Fibroblast of skin of scalp (primary cell): ENCODE measurements at regions not wholly inside any gene's neighbourhood (a gene's known extent, or its start where the extent isn't known, plus 50 kb on each side); places are given as distances from the start of the nearest gene placed in this dataset.

Experiments
- DNase-seq: peaks from one replicate; pipeline ENCODE4 v3.0.0-alpha.2; 2013

DNA sequence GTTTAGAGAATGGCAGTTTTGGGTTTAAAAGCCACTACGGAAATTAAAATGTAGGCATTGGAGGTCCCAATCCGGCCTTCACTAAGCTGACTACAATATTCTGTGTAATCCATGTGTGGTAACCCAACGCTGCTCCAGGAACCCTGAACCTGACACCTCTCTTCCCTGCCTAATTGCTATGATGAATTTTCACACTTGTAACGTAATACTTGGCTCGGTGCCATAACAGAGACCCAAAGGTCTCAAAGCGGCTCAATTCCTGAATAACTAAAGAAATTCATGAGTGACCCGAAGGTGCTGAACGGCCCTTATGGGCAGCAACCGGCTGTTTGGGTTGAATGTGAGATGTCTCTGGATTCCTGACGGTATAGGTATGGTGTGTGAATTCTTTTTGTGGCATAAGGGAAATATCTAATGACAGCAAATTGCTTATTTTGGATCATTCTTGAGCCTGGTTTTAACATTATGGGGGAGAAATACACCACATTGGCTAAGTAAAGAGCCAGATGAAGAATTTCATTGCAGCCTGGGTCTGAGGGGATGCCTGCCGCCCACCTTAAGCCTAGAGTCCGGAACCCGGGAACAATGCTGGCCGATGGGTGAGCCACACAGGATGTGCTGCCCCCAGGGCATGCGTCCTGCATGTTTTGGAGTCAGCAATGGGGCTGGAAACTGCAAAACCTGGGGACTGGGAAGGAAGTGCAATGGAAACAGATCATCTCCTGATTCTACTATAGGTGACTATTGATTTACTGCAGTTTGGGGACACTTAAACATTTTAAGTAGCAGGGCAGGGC lies 69.7 kb upstream of the FZD8 start:
- no peak for DNase-seq

DNA sequence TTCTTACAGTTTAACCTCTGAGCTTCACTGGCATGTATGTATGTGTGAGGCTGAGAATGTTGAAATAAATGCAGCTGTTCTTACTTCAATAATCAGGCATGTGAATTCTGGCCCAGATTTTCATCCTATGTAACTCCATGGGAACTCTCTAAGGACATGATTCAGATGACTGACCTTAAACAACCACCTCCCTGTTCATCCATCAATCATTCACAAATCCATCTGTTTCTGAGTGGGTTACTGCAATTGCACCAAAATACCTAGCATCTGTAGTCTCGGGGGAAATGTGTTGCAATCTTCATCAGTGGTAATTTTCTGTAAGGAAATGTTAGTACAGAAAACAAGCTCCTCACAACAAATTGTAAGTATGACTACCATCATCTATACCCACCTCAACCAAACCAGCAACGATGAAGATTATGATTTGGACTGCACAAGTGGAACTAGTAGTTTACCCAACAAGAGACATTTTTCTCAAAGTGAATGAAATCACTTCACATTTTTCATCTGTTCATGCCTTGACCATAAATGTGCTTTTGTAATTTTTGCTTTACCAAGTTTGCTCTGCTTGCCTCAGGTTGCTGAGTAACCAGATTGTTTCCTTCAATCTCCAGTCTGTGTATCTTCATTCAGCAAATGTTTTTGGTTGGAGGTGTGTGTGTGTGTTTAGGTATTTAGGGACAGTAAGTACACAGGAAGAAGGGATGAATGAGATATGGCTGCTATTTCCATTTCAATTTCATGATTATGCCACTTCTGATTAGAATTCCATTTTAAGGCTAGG lies 65.7 kb upstream of the FZD8 start:
- DNase-seq, result no peak

DNA sequence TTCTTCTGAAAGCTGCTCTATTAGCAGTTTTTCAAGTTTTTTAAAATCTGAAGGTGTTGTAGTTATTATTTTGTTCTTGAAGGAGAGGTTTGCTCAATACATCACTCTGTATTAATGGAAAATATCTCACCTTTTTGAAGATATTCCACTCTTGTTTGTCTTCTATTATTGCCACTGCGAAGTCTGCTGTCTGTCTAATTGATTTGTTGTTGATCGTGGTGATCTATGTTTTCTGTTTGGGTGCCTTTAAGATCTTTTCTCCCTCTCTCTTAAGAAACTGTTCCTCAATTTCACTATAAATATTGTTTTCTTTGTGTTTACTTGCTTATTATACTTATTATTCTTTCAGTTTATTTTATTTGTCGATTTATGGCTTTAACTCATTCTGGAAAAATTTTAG lies 64.9 kb upstream of the FZD8 start:
- no peak for DNase-seq

DNA sequence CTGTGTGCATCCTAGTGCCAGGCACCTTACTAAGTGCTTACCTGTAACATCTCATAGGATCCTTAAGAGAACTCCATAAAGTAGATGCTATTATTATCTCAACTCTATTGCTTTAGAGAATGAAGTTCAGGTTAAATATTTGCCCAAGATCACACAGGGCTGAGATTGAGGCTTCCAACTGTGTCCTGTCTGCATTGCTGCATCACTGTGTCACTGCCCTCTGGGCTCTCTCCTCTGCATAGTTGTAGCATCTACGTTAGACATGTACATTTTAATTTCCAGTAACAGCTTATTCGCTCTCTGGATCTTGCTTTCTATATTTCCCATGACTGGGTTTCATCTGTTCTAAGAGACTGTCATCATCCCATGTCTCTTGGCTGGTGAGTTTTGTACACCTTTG lies 63.6 kb upstream of the FZD8 start:
- no peak for DNase-seq

DNA sequence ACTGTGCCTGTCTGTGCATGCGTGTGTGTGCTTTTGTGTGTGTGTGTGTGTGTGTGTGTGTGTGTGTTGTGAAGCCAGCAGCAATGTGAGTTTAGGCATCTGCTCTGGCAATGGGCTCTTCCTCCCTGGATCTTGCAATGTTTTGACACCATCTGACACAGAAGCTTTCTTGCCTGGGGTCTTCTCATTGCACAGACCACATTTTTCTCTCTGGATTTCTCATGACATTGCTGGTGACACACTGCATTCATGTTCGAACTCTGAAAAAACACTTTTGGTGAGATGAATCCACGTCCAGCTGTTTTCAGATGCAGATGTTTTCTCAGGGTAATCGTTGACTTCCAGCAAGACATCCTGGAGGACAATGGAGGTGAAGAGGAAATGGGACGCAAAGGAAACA lies 63.0 kb upstream of the FZD8 start:
- DNase-seq, result no peak

DNA sequence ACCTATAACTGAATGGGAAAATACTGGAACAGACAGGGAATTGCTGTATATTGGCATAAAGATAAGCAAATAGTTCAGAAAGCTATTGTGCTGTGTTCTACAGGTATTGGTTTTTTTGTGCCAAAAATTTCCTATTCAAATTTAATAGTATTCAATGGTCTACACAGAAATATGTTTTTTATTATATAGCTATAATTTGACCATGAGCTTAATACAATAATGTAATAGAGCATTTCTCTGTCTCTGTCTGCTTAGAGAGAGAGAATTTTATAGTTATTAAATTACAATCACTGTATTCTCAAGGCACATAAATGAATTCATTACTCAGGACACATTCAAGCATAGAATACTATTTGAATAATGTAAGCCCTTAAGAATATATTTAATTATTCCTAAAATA lies 62.3 kb upstream of the FZD8 start:
- DNase-seq, result no peak

DNA sequence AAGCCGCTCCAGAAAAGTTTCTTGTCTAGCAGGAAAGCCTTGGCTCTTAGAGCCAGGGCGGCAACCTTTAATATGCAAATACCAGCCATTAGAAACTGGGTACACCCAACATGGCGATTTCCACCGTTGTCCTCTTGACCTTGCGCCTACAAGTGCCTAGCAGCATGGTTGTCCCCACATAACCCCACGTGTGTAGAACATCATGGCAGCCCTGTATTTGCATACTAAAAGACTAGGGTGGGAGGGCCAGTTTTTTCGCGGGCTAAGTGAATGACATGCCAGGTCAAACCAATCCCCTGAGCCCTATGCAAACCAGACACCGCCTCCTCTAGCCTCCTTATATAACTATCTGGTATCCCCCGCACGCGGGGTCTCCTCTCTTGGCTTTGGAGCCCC lies 58.4 kb upstream of the FZD8 start:
- DNase-seq, result no peak

DNA sequence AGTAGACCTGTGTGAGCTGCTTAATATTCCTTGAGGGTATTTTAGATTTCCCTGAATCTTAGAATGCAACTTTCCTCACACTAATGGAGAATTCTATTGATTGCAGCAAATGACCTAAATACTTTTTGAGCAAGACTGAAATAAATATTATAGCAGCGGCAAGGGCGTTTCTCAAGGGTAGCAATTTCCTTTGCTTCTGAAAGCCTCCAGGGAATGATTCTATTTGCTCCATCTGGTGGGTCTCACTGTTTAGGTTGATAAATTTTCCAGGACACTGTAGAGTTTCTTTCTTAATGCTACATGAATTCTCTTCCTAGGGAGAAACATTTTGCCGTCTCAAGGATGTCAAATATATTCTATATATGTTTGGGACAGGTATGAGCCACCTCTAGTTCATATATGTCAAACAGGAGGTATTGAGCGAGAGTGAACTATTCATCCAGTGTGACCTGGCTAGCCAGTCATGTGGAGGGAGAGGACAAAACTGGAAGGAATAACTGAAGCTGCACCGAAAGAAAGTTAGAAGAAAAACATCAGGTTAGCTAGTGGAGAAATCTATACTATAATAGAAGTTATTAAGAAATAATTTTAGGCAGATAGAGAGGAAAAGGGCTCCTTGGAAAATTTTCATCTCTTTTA lies 57.9 kb upstream of the FZD8 start:
- DNase-seq, result no peak

DNA sequence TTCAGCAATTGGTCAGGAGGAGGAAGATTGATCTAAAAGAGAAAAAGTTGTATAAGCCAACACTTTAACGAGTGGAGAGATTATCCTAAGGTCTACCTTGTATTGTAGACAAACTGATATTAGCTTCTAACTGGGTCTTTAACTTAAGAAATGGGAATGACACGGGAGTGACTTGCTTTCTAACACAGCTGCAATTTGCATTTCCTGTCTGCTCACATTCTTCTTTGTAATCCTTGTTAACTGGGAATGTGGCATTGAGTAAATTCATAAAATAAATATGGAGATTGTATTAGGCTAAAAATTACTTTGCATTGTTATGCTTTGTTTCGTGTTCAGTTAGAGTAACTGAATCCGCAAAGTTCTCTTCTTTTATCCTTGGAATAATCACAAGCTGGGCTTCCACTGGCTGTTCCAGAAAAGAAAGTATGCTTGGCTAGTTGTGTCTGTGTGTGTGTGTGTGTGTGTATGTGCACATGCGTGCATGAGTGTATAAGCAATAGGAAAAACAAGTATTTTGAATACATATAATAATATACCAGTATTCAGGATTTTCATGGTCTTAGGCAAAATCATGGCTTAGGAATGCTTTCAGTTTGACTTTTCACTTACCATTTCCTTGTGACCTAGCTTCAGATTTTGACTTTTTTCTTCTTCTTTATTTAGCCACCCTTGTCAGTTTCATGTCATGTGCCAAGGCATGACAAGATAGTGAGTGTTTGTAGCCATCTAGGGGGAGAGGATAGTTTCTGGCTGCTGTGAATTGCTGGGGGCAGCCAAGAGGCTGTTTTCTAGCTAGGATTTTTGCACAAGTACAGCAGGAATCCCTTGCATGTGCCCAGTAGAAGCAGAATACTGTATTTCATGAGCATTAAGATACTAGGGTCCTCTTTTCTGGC lies 54.5 kb upstream of the FZD8 start:
- DNase-seq, result no peak

DNA sequence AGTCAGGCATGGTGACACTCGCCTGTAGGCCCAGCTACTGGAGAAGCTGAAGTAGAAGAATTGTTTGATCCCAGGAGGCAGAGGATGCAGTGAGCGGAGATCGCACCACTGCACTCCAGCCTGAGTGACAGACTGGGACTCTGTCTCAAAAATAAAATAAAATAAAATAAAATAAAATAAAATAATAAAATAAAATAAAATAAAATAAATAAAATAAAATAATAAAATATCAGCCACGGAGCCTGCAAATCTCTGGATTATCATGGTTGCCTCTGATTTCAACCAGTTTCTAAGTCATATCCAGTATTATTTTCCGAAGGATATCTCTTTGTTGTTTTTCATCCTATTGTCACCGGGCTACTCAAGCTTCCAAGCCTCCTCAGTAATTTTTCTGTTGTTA lies 51.7 kb upstream of the FZD8 start:
- no peak for DNase-seq
